ENCODE measurements at regions not wholly inside any gene's neighbourhood (a gene's known extent, or its start where the extent isn't known, plus 50 kb on each side); places are given as distances from the start of the nearest gene placed in this dataset.

GRCh38 chr7:142471820-142472219 lies 214.0 kb upstream of the PRSS58 start:
- no peak overlapping the region for H3K18ac ChIP-seq (ENCODE audit: low read depth, low read length)
- ChIA-PET CTCF (interaction anchor here (0.8 kb wide), 1 partner anchor 44 kb away, joined by 3 read pairs; no protein-coding TSS in a partner anchor), POLR2A (ENCODE audit: unreplicated experiment) (no interaction called here)
- no TSS peak for BruUV-seq (replicated peaks)
- H3K4me1 ChIP-seq (ENCODE audit: control insufficient read depth, insufficient read depth, low read length) = peaks cover 5% of the 10 kb centered on the region
- TF ChIP-seq NFE2L2 (IDR thresholded peaks at IDR 0.05; ENCODE audit: low read depth, low read length) (no peak), MXI1 (IDR thresholded peaks at IDR 0.05; ENCODE audit: borderline replicate concordance, low read depth, low read length) (no peak), RCOR1 (IDR thresholded peaks at IDR 0.05; ENCODE audit: insufficient replicate concordance, low read length) (no peak), FOS (IDR thresholded peaks at IDR 0.05; ENCODE audit: low read depth, low read length) (no peak), RAD21 (IDR thresholded peaks at IDR 0.05; ENCODE audit: low read length) (no peak), BHLHE40 (IDR thresholded peaks at IDR 0.05; ENCODE audit: low read depth, low read length) (no peak), CTCF (conservative IDR thresholded peaks at IDR 0.05; ENCODE audit: low read depth, low read length) (no peak), RFX5 (IDR thresholded peaks at IDR 0.05; ENCODE audit: low read depth, low read length) (no peak)
- no peak overlapping the region for H3K4me3 ChIP-seq (ENCODE audit: insufficient read depth, low read depth, low read length)
- H4K8ac ChIP-seq (ENCODE audit: low read depth in 2 of 2, low read length in 2 of 2) = no peak overlapping the region
- H3K14ac ChIP-seq (replicated peaks; ENCODE audit: low read depth, low read length) = no peak overlapping the region
- dilution Hi-C loops (cut with HindIII; ENCODE audit: low sequenced_read_pairs, unreplicated experiment) = no loop called here
- no peak overlapping the region for H2AK9ac ChIP-seq (replicated peaks; ENCODE audit: low read depth, low read length, poor library complexity)
- H4K5ac ChIP-seq (ENCODE audit: low read depth, low read length) = no peak overlapping the region
- H3K27ac ChIP-seq (ENCODE audit: insufficient read depth, low read length) = no peak overlapping the region
- no peaks in the 10 kb centered on the region for H3K36me3 ChIP-seq (ENCODE audit: control insufficient read depth, insufficient read depth, low read length)
- no peak overlapping the region for H2BK20ac ChIP-seq (ENCODE audit: low read depth, low read length)
- intact Hi-C loops (cut with micrococcal nuclease) = loop anchor here (1.0 kb wide), 1 partner anchor 37 kb away; no protein-coding TSS in a partner anchor
- no peak for DNase-seq
- no peak overlapping the region for H2AK5ac ChIP-seq (ENCODE audit: low read depth, low read length)
- WGBS, 2 experiments (ENCODE audit: extremely low coverage in 2 of 2, insufficient read length in 1 of 2) = no CpG with 5 or more reads among the region's 1 CpG
- H3K9me3 ChIP-seq (ENCODE audit: control insufficient read depth, insufficient read depth, low read length) = no peaks in the 10 kb centered on the region
- H2BK5ac ChIP-seq (ENCODE audit: low read depth, low read length, poor library complexity, severe bottlenecking) = no peak overlapping the region
- H2AFZ ChIP-seq (replicated peaks; ENCODE audit: low read length, poor library complexity) = no peak overlapping the region
- in situ Hi-C loops (cut with MboI; ENCODE audit: low sequenced_read_pairs) = no loop called here
- no peak overlapping the region for H3K4ac ChIP-seq (ENCODE audit: low read depth, low read length)
- no peak overlapping the region for H3K56ac ChIP-seq (ENCODE audit: extremely low read depth, insufficient read depth, low read length)
- no peak overlapping the region for H2BK120ac ChIP-seq (ENCODE audit: low read depth, low read length)
- H2BK15ac ChIP-seq (ENCODE audit: low read depth, low read length) = no peak overlapping the region
- no peaks in the 10 kb centered on the region for H3K79me1 ChIP-seq (ENCODE audit: low read depth in 1 of 2, low read length in 2 of 2)
- no peak overlapping the region for H3K9ac ChIP-seq (ENCODE audit: low read depth, low read length)
- no peak overlapping the region for H4K91ac ChIP-seq (ENCODE audit: insufficient read depth, low read depth, low read length)
- no peaks in the 10 kb centered on the region for H4K20me1 ChIP-seq (ENCODE audit: insufficient read depth, low read length)
- peaks cover 5% of the 10 kb centered on the region; the same call in 1 of the 2 replicates for H3K9me1 ChIP-seq (ENCODE audit: insufficient read depth, low read length)
- no peak for ATAC-seq (ENCODE audit: low read depth)
- no peak overlapping the region for H3K23ac ChIP-seq (ENCODE audit: low read depth, low read length)
- H3K27me3 ChIP-seq (ENCODE audit: control insufficient read depth, insufficient read depth, low read length) = no peaks in the 10 kb centered on the region
- H3K4me2 ChIP-seq (ENCODE audit: low read depth, low read length) = no peak overlapping the region
